ENCODE measurements at regions not wholly inside any gene's neighbourhood (a gene's known extent, or its start where the extent isn't known, plus 50 kb on each side); places are given as distances from the start of the nearest gene placed in this dataset.
"Not testable (repeated sequence)": the region's sequence is repeated elsewhere in the genome, so short reads cannot be mapped to it uniquely, and the experiment has no call there.

DNA sequence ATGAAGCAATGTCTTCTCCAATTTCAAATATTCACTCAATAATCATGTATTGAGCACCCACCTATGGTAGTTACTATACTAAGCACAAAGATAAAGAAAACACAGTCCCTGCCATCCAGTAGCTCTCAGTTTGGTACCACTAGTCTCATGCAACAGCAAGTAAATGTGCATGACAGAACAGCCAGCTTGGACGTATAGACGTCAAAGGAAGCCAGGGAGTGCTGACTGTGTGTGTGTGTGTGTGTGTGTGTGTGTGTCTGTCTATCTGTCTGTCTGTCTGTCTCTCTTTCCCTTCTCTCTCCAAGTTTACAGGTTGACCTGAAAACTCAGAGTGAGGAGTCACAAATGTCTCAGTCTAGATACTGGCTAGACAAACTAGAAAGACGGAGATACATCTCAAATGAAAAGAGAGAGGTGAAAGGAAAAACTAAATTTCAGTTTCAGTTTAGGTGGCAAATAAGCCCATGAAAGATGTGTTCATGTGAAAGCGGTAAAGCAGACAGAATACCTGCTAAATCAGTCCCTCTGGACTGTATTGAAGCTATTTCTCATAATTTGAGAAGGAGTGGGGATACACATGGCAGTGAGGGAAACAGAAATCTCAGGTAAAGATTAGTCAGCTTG lies 141.1 kb upstream of the PTPRG start:
- no peak for TF ChIP-seq CTCF (IDR thresholded peaks at IDR 0.05)
- H3K4me1 ChIP-seq = no peaks in the 10 kb centered on the region
- H3K4me3 ChIP-seq = no peak overlapping the region
- no peaks in the 10 kb centered on the region for H3K9me3 ChIP-seq
- H3K36me3 ChIP-seq = no peaks in the 10 kb centered on the region
- no peaks in the 10 kb centered on the region for H3K27me3 ChIP-seq
- DNase-seq (ENCODE audit: low spot score) = no peak
- H3K27ac ChIP-seq = no peak overlapping the region

- TF ChIP-seq CTCF (IDR thresholded peaks at IDR 0.05) = no peak
- Histone ChIP-seq H3K9me3 (no peaks in the 10 kb centered on the region), H3K4me3 (no peak overlapping the region), H3K27ac (no peak overlapping the region), H3K36me3 (no peaks in the 10 kb centered on the region), H3K27me3 (no peaks in the 10 kb centered on the region), H3K4me1 (no peaks in the 10 kb centered on the region)
- no peak for DNase-seq (ENCODE audit: low spot score)
These were observed 138.3 kb upstream of the PTPRG start for GRCh38 chr3:61422945-61423673.

DNA sequence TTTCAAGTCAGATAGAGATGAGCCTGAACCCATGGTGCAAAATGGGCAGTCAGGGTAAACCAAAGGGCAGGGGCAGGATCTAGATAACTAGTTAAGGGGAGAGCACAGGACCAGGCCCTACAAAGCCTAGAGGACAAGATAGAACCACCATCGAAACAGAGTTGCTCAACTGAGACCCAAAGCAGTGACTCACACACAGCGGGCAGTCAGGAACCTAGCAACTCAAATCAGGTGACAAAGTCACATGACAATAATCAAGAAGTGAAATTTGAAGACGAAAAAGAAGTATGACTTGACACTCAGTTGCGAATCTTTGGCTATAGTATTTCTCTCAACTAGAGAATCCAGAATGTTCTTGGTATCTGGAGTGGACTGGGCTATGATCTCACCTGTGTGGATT lies 136.0 kb upstream of the PTPRG start:
- Histone ChIP-seq H3K36me3 (no peaks in the 10 kb centered on the region), H3K4me3 (no peak overlapping the region), H3K27me3 (no peaks in the 10 kb centered on the region), H3K4me1 (no peaks in the 10 kb centered on the region), H3K9me3 (no peaks in the 10 kb centered on the region), H3K27ac (no peak overlapping the region)
- no peak for DNase-seq (ENCODE audit: low spot score)
- no peak for TF ChIP-seq CTCF (IDR thresholded peaks at IDR 0.05)

- no peaks in the 10 kb centered on the region for H3K9me3 ChIP-seq
- no peak for TF ChIP-seq CTCF (IDR thresholded peaks at IDR 0.05)
- H3K36me3 ChIP-seq = no peaks in the 10 kb centered on the region
These were observed 132.3 kb upstream of the PTPRG start for GRCh38 chr3:61429106-61429505.

DNA sequence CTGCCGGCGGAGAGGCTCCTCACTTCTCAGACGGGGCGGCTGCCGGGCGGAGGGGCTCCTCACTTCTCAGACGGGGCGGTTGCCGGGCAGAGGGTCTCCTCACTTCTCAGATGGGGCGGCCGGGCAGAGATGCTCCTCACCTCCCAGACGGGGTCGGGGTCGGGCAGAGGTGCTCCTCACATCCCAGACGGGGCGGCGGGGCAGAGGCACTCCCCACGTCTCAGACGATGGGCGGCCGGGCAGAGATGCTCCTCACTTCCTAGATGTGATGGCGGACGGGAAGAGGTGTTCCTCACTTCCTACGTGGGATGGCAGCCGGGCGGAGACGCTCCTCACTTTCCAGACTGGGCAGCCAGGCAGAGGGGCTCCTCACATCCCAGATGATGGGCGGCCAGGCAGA lies 126.5 kb upstream of the PTPRG start:
- H3K4me1 ChIP-seq; H3K27ac ChIP-seq; H3K4me3 ChIP-seq; H3K27me3 ChIP-seq; DNase-seq (ENCODE audit: low spot score); H3K9me3 ChIP-seq; H3K36me3 ChIP-seq: not testable (repeated sequence)

More at GRCh38 chr3:61429106-61429505, 132.3 kb upstream of the PTPRG start:
- H3K27me3 ChIP-seq = no peaks in the 10 kb centered on the region
- H3K4me3 ChIP-seq = no peak overlapping the region
- no peaks in the 10 kb centered on the region for H3K4me1 ChIP-seq
- DNase-seq (ENCODE audit: low spot score) = no peak
- no peak overlapping the region for H3K27ac ChIP-seq

DNA sequence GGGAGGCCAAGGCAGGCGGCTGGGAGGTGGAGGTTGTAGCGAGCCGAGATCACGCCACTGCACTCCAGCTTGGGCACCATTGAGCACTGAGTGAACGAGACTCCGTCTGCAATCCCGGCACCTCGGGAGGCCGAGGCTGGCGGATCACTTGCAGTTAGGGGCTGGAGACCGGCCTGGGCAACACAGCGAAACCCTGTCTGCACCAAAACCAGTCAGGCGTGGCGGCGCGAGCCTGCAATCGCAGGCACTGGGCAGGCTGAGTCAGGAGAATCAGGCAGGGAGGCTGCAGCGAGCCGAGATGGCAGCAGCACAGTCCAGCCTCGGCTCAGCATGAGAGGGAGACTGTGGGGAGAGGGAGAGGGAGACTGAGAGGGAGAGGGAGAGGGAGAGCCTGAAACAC lies 126.0 kb upstream of the PTPRG start:
- not testable (repeated sequence) for H3K4me1 ChIP-seq; DNase-seq (ENCODE audit: low spot score); H3K36me3 ChIP-seq; H3K9me3 ChIP-seq; H3K27ac ChIP-seq; H3K4me3 ChIP-seq; H3K27me3 ChIP-seq

Measured in right atrium auricular region (tissue), 2 donors.